ENCODE measurements at regions not wholly inside any gene's neighbourhood (a gene's known extent, or its start where the extent isn't known, plus 50 kb on each side); places are given as distances from the start of the nearest gene placed in this dataset.
"Not testable (repeated sequence)": the region's sequence is repeated elsewhere in the genome, so short reads cannot be mapped to it uniquely, and the experiment has no call there.

DNA sequence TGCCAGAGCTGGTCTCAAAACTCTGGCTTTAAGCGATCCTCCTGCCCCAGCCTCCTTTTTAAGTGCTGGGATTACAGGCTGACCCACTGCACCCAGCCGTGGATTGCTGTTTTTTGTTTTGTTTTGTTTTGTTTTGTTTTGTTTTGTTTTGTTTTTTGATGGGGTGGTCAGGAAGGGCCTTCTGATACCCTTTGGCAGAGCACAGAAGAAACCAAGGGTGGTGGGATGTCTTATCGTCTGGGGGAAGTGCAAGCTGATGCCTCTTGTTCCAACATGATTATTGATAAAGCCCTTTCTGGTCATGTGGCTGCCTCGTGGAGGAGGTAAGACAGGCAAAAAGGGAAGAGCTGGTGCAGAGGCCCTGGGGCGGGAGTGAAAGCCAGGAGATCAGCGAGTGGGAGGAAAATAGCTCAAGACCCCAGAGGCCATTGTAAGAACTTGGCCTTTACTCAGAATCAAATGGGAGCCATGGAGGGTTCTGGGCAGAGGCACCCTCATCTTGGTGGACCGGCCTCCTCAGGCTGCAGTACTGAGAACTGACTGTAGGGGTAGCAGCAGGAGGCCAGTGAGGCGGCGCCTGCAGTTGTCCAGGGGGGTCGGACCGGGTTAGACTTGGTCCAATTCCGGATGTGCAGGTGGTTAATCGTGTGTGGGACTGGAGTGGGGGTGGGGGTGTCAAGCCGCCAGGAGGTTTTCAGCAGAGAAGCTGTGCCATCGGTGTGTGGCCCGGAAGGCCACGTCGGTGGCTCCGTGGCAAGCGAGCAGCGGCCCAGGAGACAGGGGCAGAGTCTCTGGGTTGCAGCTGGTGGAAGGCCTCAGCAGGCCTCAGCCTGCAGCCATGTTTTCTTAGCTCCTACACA, 84.4 kb upstream of the GSE1 start:
- no peak for DNase-seq (ENCODE audit: low read depth)

DNA sequence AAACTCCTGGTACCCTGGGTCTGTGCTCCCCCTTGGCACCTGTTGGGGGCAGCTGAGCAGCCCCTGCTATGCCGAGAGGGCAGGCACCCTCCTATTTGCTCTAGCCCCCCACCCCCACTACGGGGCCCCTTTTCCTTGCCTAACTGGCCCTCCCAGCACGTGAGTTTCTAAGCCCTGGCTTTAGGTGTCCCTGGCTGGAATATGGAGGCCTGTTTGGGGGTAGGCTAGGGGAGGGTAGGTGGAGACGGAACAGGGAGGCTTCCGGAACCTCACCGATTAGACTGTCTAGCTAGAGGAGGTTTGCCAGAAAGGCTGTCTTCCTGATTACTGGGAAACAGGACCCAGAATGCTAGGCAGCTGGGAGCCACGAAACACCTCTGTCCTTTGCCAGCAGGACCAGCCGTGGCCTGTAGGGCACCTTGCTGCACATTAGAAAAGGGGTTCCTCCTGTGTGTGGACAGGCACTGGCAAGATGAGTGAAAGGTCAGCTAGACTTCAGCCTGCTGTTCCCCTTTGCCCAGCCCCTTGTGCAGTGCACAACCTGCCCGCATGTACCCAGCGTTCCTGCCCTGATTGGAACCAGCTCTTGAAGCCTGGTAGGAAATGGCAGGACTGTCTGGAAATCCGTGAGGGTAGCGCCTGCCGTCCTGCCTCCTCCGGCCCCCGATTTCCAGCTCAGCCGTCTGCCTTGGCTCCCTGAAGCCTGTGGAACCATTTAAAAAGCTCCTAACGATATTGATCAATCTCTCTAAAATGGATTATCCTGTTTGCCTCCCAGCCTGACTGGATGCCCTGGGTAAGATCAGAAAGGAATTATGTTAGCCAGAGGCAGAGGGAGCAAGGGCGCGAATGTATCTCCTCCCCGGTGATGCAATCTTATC, 83.4 kb upstream of the GSE1 start:
- no peak for DNase-seq (ENCODE audit: low read depth)

DNA sequence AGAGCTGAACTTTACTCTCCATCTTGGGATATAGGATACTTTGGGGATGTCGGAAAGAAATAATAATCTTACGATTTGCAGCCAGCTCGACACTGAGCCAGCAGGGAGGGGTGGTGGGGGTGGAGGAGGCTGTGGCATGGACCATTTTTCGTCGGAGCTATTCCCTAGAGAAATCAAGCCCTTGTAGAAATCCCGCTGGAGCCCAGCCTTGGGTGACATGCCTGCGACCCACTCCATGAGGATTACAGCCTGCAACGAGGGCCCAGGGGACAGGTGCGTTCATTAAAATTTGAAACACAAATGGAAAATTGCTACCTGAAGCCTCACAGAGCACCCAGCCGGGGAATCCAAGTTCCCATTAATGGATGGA, 82.8 kb upstream of the GSE1 start:
- DNase-seq (ENCODE audit: low read depth), result no peak

DNA sequence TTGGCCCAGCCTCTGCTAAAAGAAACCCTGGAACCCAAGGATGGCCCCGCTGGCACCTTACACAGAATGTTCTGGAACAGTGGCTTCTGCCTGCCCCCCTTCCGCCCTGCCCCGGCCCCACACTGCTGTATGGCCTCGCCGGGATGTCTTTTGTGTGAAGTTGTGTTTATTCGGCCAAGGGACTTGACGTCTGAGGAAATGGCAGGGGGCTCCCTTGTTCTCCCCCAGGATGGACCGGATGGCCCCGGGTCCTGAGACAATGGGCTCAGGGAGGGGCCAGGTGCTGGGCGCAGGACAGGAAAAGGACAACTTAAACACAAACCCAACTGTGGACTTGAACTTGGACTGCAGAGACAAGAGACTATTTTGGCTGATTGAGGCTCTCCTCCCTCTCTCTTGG, 81.6 kb upstream of the GSE1 start:
- DNase-seq (ENCODE audit: low read depth), result no peak

DNA sequence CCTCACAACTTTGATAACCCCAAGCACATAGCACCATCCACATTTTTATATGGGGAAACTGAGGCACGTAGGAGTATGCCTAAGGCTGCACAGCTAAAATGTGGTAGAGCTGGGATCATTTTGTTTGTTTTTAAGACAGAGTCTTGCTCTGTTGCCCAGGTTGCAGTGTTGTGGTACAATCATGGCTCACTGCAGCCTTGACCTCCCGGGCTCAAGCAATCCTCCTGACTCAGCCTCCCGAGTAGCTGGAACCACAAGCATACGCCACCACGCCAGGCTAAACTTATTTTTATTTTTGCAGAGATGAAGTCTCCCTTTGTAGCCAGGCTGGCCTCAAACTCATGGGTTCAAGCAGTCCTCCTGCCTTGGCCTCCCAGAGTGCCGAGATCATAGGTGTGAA, 81.0 kb upstream of the GSE1 start:
- no peak for DNase-seq (ENCODE audit: low read depth)

DNA sequence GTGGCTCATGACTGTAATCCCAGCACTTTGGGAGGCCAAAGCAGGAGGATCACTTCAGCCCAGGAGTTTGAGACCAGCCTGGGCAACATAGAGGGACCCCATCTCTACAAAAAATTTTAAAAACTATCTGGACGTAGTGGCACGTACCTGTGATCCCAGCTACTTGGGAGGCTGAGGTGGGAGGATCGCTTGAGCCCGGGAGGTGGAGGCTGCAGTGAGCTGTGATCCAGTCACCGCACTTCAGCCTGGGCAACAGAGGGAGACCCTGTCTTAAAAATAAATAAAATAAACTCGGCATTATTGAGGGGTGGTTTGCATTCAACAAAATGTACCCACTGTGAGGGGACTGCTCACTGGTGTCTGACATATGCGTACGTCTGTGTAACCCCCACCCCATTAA, 79.5 kb upstream of the GSE1 start:
- not testable (repeated sequence) for DNase-seq (ENCODE audit: low read depth)

DNA sequence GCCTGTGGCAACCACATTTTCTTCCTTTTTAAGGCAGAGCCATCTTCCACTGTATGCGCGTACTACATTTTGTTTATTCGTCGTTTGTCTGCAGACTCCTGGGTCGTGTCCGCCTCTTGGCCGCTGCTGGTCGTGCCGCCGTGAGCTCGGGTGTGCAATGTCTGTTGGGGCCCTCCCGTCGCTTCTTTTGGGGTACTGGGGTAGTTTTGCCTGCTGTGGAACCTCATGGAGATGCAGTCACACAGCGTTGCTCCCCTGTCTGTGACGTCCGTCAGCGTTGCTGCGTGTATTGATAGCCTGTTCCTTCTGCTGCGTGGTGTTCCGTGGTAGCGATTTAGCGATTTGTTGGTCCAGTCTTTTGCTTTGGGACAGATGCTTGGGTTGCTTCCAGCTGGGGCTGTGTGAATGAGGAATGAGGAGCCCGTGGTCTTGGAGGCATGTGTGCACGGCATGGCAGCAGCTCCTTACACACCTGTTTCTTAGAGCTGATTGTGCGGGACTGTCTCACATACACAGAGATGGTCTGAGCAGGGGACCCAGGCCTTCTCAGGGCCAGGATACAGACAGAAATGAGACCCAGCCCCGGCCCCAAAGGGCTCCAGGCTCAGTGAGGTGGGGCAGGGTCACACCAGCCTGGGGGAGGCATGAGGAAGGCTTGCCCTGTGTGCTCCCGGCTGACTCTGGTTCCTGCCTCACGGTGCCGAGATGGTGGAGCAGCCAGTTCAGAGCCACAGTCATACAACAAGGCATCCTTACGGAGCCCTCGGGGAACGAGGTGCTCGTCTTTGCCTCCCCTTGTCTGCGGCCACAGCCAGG, 78.4 kb upstream of the GSE1 start:
- no peak for DNase-seq (ENCODE audit: low read depth)

DNA sequence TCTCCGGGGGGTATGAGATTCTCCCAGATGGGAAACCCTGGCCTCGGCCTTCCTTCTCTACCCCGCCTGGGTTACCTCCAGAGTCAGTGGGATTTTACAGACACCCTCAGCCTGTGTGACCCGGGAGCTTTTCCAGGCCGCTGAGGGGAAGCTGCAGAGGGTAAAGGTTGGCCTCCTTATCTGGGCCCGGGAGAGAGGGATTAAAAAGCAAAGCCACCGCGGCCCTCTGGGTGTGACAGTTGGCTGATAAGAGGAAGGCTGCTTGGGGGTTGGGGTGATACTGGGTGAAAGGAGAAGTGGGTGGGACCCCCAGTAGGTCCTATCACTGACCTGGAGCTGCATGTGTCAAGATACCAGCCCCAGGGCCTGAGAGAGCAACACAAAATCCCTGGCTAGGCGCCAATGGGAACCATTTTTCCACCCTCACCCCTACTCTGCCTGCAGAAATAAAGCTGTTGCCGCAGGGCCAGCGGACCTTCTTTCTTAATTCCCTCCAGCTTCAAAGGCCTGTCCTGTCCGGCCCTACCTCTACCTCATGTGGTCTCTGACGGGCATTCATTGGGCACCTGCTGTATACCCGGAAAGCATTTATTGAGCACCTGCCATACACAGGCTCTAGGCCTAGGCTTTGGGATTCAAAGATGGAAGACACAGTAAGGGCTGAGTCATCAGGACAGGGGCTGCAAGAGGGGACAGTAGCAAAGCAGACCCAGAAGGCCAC, 77.6 kb upstream of the GSE1 start:
- no peak for DNase-seq (ENCODE audit: low read depth)

DNA sequence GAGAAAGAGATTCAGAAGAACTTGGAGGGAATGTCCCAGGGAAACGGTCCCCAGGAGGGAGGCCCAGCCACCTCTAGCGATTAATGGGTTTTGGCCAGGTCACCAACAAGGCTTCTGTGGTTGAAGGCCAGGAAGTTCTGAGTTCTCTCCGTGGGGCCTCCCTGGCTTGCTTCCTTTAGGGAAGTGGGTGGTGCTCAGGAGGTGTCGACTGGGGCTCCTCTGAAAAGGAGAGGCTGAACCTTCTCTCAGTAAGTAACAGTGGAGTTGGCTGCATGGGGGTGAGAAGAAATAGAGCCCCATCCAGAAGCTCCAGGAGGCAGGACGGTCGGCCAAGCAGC, 77.1 kb upstream of the GSE1 start:
- no peak for DNase-seq (ENCODE audit: low read depth)

DNA sequence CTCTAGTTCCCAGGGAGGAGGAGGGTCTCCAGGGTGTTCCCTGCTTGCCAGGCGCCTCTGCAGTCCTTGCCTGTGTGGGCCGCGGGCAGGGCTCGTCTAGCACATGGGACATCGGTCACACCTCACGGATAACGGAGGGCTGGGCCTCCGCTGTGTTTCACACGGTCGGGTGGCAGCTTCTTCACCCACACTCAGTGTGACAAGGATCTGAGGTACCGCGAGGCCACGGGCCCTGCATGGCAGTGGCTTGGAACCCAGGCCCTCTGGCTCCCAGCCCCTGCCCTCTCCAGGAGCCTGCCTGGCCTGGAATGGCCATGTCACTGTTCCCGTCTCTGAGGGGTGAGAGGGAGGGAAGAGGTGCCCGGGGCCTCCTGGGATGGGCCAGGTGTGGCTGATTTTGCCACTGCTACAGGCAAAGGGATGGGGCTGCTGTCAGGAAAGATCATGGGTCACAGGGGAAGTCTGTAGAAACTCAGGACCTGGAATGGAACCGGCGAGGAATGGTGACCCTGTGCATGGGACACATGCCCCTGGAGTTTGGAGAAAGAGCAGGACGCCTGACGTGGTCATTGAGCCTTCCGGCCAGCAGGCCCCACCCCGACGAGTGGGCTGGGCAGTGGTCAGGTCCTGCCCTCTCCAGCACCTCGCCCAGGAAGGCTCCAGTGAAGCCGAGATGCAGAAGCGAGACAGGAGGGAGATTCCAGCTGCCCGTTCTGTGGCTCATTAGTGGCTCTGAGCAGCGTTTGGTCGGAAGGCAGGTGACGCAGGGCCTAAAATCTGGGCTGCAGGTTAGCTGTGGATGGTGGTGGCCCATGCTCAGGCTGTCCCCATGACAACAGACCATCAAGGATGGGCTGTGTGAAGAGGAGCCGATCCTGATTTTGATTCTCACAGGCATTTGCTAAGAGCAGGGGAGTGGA, 76.5 kb upstream of the GSE1 start:
- no peak for DNase-seq (ENCODE audit: low read depth)

DNA sequence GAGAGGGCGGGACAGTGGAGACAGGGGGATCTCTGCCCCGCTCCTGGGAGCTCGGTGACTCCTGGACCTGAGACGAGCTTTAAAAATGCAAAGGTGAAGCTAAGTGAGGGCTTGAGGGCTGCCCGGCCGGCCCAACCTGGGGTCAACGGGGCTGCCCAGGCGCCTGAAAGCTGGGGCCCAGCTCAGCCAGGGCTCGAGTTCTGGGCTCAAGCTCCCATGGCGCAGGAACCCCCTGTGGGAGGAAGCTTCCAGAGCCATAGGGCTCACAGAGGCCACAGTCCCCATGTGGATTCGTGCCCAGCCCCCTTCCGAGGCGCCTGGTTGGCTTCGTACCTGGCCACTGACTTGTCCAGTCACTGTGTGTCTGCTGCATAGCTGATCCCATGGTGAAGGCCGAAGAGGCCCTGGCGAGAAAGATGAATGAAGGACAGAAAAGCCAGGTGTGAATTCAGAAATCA, 75.8 kb upstream of the GSE1 start:
- DNase-seq (ENCODE audit: low read depth), result no peak

DNA sequence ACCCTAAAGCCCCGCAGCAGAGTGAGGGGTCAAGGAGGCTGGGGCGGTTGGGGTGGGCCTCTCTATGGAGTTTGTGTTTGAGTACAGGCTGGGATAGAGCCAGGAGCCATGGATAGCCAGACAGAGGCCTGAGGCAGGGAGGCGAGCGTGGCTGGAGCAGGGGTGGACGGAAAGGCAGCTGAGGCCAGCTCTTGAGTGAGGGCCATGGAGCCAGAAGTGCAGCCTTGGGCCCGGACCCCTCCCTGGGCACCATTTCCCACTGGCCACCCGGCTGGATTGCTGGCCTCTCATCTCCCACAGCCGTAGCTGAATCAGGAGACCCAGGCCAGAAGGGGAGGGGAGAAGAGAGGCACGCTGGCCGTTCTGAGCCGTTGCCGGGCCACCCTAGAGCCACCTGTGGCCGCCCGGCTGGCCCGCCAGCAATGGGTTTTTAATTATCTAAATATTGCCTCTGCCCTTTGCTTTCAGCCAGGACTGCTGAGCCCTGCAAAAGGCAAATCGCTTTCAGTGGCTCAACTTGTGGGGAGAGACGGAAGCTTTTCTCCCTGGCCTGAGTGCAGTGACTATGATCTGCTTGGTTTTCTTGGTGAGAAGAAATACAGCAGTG, 75.2 kb upstream of the GSE1 start:
- no peak for DNase-seq (ENCODE audit: low read depth)

DNA sequence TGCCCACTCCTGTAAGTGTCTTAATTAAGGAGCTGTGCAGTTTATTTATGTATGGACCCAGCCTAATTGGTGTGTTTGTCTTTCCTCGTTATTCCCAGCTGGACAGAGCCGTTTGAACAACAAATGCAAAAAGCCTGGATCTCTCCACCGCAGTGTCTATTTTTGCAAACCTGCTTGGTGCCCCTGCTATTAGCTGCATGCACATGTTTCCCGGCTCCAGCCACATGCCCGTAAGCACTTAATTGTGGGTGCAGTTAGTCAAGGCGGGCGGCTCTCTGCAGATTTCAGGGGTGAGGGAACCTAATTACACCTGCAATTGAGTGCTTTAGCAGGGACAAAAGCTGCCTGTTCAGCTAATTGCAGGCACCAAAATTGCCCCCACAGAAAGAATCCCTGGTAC, 74.0 kb upstream of the GSE1 start:
- DNase-seq (ENCODE audit: low read depth), result no peak

DNA sequence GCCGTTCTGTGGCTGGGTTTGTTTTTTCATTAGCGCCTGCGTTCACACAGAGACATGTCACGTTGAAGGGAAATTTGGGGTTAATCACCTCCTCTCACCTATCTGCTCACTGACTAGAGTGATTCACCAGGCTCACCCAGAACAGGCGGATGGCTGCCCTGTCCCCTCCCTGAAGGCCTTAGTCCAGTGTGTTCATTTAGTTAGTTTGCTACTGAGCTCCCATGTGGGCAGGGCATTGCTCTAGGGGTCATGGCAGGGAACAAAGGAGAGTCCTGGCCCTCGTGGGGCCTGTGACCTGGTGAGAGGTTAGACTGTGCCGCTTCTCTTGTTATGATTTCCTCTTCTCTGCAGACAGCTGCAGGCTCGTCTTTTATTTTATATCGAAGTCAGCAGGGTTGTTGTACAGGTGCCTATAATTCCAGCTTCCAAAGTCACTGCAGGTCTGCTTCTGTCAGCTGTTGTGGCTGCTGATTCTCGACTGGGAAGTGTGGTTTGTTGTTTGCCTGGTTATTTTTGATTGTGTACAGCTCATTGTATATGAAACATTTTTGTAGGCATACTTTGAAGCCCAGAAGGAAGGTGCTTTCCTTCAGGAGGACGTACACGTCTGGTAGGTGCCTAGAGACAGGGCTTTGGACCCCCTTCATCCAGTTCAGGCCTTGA, 73.4 kb upstream of the GSE1 start:
- DNase-seq (ENCODE audit: low read depth), result no peak

DNA sequence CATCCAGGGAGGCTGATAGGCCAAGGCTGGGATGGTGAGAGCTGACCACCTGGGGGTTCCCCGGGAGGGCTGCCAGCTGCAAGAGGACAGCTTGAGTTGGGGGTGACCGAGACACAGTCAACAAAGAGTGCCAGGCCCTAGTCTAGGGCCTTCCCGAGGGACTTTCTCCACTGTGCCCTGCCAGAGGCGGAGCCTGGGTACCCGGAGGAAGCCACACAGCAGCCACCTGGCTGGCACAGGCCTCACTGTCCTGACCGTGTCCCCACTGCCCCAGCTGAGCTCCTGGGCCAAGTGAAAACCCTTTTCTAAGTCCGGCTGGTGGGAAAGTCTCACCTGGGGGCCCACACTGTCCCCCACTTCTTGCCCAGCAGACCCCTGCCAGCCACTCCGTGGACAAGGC, 71.9 kb upstream of the GSE1 start:
- no peak for DNase-seq (ENCODE audit: low read depth)

DNA sequence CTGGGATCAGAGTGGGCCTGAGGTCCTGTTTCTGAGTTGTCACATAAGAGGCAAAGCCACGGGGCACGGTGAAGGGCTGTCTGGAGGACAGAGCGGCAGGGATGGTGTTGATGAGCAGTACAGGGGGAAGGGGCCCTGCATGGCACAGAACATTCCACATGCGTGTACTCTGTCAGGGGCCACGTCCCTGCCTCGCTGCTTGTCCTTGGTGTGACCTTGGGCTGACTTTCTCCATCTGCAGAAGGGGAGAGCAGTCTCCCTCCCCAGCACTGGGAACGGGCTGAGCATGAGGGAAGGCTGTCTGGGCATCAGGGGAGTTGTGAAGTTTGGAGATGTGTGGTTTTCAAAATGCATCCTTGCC, 71.5 kb upstream of the GSE1 start:
- no peak for DNase-seq (ENCODE audit: low read depth)

DNA sequence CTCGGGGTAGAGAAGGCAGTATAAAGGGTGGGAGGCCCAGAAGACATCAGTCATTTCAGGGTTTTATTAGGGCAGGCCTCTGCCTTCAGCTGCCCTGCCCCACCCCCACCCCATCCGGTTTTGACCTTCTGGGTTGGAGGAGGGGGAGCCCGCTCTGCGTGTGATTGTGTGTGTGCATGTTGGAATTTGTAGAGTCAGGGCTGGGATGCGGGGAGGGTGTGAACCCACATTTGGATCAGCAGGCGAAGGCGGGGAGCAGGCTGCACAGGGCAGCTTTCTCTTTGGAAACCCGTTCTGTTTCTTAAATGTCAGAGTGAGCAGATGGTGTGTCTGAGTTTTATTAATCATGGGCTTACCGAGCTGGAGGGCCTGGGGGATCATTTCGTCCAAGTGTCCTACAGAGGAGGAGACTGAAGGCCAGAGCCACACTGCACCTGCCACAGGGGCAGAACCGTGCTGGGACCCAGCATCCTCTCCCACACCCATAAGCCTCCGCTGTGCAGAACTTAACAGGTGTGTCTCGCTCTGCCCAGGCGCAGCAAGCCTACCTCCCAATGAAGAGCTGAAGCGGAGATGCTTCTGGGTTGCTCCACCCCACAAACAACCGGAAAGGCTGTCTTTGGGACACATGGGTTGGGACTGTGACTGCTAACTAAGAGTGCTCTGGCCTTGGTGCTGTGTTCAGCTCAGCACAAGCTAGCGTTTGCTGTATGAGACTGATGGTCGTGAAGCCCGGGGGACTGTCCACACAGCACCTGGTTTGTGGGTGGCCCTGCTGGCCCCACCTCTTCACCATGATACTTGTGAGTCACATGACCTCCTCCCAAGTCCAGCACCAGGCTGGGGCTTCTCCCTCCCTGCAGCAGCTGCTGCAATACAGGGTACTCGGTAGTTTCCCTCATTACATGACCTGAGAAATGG, 70.9 kb upstream of the GSE1 start:
- no peak for DNase-seq (ENCODE audit: low read depth)

DNA sequence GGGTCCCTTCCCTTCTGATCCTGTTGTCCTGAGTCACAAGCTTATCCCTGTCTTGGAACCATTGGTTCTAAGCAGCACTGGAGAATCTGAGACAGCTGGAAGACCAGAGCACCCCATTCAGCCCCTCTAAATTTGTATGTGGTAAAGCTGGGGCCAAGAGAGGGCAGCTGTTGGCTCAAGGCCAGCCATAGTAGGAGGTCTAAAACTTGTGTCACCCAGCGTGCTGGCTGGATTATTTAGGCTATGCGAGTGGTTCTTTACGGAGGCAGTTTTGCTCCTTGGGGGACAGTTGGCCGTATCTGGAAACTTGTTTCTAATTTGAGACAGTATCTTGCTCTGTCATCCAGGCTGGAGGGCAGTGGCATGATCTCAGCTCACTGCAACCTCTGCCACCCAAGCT, 69.6 kb upstream of the GSE1 start:
- DNase-seq (ENCODE audit: low read depth), result no peak

DNA sequence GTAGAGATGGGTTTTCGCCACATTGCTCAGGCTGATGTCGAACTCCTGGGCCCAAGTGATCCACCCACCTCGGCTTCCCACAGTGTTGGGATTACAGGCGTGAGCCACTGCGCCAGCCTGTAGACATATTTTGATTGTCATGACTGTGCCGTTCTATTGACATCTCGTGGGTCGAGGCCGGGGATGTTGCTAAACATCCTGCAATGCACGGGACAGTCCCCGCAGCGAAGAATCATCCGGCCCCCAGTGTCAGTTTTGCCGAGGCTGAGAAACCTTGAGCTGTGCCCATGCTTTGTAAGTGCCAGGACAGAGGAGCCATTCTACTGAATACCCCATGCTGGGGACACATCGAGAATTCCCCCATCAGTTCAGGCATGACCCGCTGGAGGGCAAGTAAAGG, 69.1 kb upstream of the GSE1 start:
- no peak for DNase-seq (ENCODE audit: low read depth)

Data from fibroblast of the conjunctiva (primary cell).